ENCODE measurements at regions not wholly inside any gene's neighbourhood (a gene's known extent, or its start where the extent isn't known, plus 50 kb on each side); places are given as distances from the start of the nearest gene placed in this dataset.
A peak's percentile ranks its signal among the peaks of the same experiment; 100 is the strongest.

DNA sequence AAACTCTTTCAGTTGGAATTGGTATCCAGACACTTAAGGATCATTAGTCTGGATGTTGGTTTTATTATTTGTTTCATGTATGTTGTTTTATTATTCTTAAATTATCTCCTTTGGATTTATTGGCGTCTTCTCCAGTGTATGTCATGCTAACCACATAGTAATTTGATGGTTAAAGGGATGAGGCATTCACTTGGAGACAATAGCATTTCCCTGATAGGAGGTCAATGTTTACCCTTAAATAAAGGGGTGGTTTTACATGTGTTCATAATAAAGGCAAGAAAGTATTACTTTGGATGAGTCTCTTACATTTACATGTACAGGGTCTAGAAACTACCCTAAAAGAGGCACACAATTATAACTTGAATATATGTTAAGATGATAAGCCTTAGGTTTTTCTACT, 51.2 kb upstream of the RNF144B start:
- Histone ChIP-seq H3K4me3 (ENCODE audit: low read depth in 1 of 2, low read length in 2 of 2) (no peak overlapping the region), H3K27me3 (ENCODE audit: control insufficient read depth in 1 of 2, insufficient read depth in 2 of 2, low read length in 2 of 2) (no peaks in the 10 kb centered on the region), H3K9me3 (ENCODE audit: control insufficient read depth in 2 of 2, insufficient read depth in 1 of 2, low read depth in 1 of 2, low read length in 1 of 2) (no peaks in the 10 kb centered on the region), H3K36me3 (ENCODE audit: control insufficient read depth in 2 of 2, insufficient read depth in 2 of 2, low read length in 1 of 2) (no peaks in the 10 kb centered on the region), H3K4me1 (ENCODE audit: control insufficient read depth in 2 of 2, insufficient read depth in 2 of 2, low read length in 1 of 2) (no peaks in the 10 kb centered on the region), H3K27ac (ENCODE audit: low read depth in 2 of 2, low read length in 1 of 2) (no peak overlapping the region)
- 76 to 82% methylated on average over 1 of the region's 1 CpG for WGBS, 2 donors

DNA sequence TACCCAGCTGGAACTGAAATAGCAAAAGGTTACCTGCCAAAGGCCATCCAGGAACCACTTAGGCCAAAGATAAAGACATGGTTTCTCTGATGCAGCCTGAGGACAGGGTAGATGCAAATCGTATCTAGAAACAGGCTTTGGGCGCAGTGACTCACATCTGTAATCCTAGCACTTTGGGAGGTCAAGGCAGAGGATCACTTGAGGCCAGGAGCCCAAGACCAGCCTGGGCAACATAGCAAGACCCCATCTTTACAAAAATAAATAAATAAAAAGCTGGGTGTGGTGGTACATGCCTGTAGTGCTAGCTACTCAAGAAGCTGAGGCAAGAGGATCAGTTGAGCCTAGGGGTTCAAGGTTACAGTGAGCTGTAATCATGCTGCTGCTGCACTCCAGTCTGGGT, 52.9 kb upstream of the RNF144B start:
- Histone ChIP-seq H3K27me3 (ENCODE audit: control insufficient read depth in 1 of 2, insufficient read depth in 2 of 2, low read length in 2 of 2) (no peaks in the 10 kb centered on the region), H3K4me1 (ENCODE audit: control insufficient read depth in 2 of 2, insufficient read depth in 2 of 2, low read length in 1 of 2) (no peaks in the 10 kb centered on the region), H3K27ac (ENCODE audit: low read depth in 2 of 2, low read length in 1 of 2) (no peak overlapping the region), H3K4me3 (ENCODE audit: low read depth in 1 of 2, low read length in 2 of 2) (no peak overlapping the region), H3K9me3 (ENCODE audit: control insufficient read depth in 2 of 2, insufficient read depth in 1 of 2, low read depth in 1 of 2, low read length in 1 of 2) (no peaks in the 10 kb centered on the region), H3K36me3 (ENCODE audit: control insufficient read depth in 2 of 2, insufficient read depth in 2 of 2, low read length in 1 of 2) (no peaks in the 10 kb centered on the region)
- 93 to 98% methylated on average over 2 of the region's 2 CpGs for WGBS, 2 donors

DNA sequence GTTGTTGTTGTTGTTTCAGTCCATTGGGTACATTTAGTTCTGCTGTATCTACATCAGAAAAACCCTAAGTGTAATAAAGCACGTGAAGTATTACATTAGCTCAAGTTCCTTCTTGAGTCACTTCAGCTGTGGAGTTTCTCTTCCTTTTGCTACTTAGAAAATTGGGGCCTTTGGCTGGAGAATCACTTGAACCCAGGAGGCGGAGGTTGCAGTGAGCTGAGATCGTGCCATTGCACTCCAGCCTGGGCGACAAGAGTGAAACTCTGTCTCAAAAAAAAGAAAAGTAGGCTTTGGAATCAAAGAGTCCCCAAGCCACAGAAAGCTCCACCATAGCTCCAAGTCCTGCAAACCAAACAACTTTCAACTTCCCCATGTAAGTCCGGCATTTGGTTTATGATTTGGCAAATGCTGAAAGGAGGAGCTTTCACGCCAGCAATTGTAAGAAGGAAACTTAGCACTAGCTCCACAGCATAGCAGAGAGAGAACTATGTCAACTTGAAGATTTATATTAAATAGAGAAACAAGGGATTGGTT, 56.5 kb upstream of the RNF144B start:
- Histone ChIP-seq H3K27ac (ENCODE audit: low read depth in 2 of 2, low read length in 1 of 2) (no peak overlapping the region), H3K4me1 (ENCODE audit: control insufficient read depth in 2 of 2, insufficient read depth in 2 of 2, low read length in 1 of 2) (no peaks in the 10 kb centered on the region), H3K4me3 (ENCODE audit: low read depth in 1 of 2, low read length in 2 of 2) (no peak overlapping the region), H3K27me3 (ENCODE audit: control insufficient read depth in 1 of 2, insufficient read depth in 2 of 2, low read length in 2 of 2) (no peaks in the 10 kb centered on the region), H3K9me3 (ENCODE audit: control insufficient read depth in 2 of 2, insufficient read depth in 1 of 2, low read depth in 1 of 2, low read length in 1 of 2) (no peaks in the 10 kb centered on the region), H3K36me3 (ENCODE audit: control insufficient read depth in 2 of 2, insufficient read depth in 2 of 2, low read length in 1 of 2) (no peaks in the 10 kb centered on the region)
- 78 to 82% methylated on average over 6 of the region's 6 CpGs for WGBS, 2 donors

DNA sequence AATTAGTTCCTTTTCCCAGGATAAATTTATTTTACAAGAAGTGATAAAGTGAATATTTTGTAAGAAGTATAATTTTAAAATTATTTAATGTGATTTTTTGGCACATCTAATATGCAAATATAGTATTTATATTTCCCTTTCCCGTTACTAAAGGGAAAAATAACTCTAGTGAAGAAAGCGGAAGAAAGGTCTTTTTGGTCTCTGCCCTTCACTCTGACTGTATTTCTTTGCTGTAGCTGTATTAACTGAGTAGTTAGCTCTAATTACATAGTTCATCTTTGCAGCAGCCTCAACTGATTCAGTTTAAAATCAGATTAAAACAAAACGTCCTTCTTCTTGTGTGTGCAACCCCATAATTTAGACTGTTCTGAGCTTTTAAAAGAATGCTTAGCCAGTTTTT, 57.4 kb upstream of the RNF144B start:
- Histone ChIP-seq H3K36me3 (ENCODE audit: control insufficient read depth in 2 of 2, insufficient read depth in 2 of 2, low read length in 1 of 2) (no peaks in the 10 kb centered on the region), H3K27ac (ENCODE audit: low read depth in 2 of 2, low read length in 1 of 2) (no peak overlapping the region), H3K4me1 (ENCODE audit: control insufficient read depth in 2 of 2, insufficient read depth in 2 of 2, low read length in 1 of 2) (no peaks in the 10 kb centered on the region), H3K9me3 (ENCODE audit: control insufficient read depth in 2 of 2, insufficient read depth in 1 of 2, low read depth in 1 of 2, low read length in 1 of 2) (no peaks in the 10 kb centered on the region), H3K27me3 (ENCODE audit: control insufficient read depth in 1 of 2, insufficient read depth in 2 of 2, low read length in 2 of 2) (no peaks in the 10 kb centered on the region), H3K4me3 (ENCODE audit: low read depth in 1 of 2, low read length in 2 of 2) (no peak overlapping the region)
- 78% methylated on average over 3 of the region's 3 CpGs for WGBS, 2 donors

DNA sequence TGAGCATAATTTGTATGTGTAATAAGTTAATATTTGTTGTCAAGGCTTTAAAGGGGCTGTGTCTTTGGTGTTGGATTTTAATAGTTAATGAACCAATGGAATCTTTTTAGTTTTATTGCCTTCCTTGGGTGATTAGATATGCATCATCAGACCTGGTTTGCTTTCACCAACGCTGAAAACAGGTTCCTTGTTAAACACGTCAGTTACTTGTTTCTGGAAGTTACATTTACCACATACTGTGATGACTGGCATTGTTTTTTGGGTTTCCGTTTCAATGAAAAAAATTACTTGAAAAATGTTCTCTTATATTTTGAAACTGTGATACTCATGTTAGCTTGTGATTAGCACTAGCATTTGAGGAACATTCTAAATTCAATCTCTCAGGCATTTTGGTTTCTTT, 58.6 kb upstream of the RNF144B start:
- Histone ChIP-seq H3K36me3 (ENCODE audit: control insufficient read depth in 2 of 2, insufficient read depth in 2 of 2, low read length in 1 of 2) (no peaks in the 10 kb centered on the region), H3K9me3 (ENCODE audit: control insufficient read depth in 2 of 2, insufficient read depth in 1 of 2, low read depth in 1 of 2, low read length in 1 of 2) (no peaks in the 10 kb centered on the region), H3K27me3 (ENCODE audit: control insufficient read depth in 1 of 2, insufficient read depth in 2 of 2, low read length in 2 of 2) (no peaks in the 10 kb centered on the region), H3K4me1 (ENCODE audit: control insufficient read depth in 2 of 2, insufficient read depth in 2 of 2, low read length in 1 of 2) (no peaks in the 10 kb centered on the region), H3K4me3 (ENCODE audit: low read depth in 1 of 2, low read length in 2 of 2) (no peak overlapping the region), H3K27ac (ENCODE audit: low read depth in 2 of 2, low read length in 1 of 2) (no peak overlapping the region)
- 39 to 45% methylated on average over 3 of the region's 3 CpGs for WGBS, 2 donors

DNA sequence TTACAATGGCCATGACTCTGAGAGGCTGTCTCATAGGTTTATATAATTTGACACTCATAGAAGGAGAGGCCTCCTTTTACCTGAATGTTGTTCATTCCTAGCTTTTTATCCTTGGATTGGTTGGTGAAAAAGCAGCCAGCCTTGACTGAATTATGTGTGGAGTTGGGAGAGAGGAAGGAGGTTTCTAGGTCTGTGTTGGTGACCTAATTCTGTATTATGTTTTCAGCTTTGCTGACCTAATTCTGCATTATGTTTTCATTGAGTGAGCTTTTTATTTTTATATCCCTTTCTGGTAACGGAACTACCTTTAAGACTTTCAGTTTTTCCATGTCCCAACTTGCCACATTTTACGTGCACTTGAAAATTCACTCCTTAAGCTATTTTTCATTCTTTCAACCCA, 59.1 kb upstream of the RNF144B start:
- no peak overlapping the region for H3K27ac ChIP-seq (ENCODE audit: low read depth in 2 of 2, low read length in 1 of 2)
- H3K4me3 ChIP-seq (ENCODE audit: low read depth in 1 of 2, low read length in 2 of 2), result no peak overlapping the region

DNA sequence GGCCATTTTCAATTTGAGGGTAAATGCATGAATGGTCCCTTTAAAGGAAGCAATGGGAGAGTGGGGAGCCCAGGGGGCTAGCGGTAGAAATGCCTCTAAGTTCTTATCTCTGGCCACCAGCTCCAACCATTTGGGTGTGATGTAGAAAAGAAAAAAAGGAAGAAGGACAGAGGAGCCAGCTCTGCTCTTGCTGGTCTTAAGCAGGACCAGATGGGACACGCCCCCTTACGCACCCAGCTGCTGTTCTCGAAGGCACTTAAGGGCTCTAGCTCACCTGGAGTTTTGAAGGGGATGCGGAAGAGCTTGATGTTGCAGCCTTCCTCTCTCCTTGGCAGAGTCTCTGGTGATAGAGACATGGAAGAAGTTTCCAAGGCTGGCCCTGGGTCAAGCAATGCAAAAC, 59.5 kb upstream of the RNF144B start:
- Histone ChIP-seq H3K4me3 (ENCODE audit: low read depth in 1 of 2, low read length in 2 of 2) (no peak overlapping the region), H3K36me3 (ENCODE audit: control insufficient read depth in 2 of 2, insufficient read depth in 2 of 2, low read length in 1 of 2) (no peaks in the 10 kb centered on the region), H3K9me3 (ENCODE audit: control insufficient read depth in 2 of 2, insufficient read depth in 1 of 2, low read depth in 1 of 2, low read length in 1 of 2) (no peaks in the 10 kb centered on the region), H3K27ac (ENCODE audit: low read depth in 2 of 2, low read length in 1 of 2) (peak overlapping the region in 1 of 2 donors; percentile 13), H3K4me1 (ENCODE audit: control insufficient read depth in 2 of 2, insufficient read depth in 2 of 2, low read length in 1 of 2) (no peaks in the 10 kb centered on the region), H3K27me3 (ENCODE audit: control insufficient read depth in 1 of 2, insufficient read depth in 2 of 2, low read length in 2 of 2) (no peaks in the 10 kb centered on the region)
- 68 to 81% methylated on average over 5 of the region's 5 CpGs for WGBS, 2 donors

More for the DNA sequence above, 59.1 kb upstream of the RNF144B start:
- Histone ChIP-seq H3K9me3 (ENCODE audit: control insufficient read depth in 2 of 2, insufficient read depth in 1 of 2, low read depth in 1 of 2, low read length in 1 of 2) (no peaks in the 10 kb centered on the region), H3K36me3 (ENCODE audit: control insufficient read depth in 2 of 2, insufficient read depth in 2 of 2, low read length in 1 of 2) (no peaks in the 10 kb centered on the region), H3K27me3 (ENCODE audit: control insufficient read depth in 1 of 2, insufficient read depth in 2 of 2, low read length in 2 of 2) (no peaks in the 10 kb centered on the region), H3K4me1 (ENCODE audit: control insufficient read depth in 2 of 2, insufficient read depth in 2 of 2, low read length in 1 of 2) (no peaks in the 10 kb centered on the region)
- 37 to 68% methylated on average over 2 of the region's 2 CpGs for WGBS, 2 donors

DNA sequence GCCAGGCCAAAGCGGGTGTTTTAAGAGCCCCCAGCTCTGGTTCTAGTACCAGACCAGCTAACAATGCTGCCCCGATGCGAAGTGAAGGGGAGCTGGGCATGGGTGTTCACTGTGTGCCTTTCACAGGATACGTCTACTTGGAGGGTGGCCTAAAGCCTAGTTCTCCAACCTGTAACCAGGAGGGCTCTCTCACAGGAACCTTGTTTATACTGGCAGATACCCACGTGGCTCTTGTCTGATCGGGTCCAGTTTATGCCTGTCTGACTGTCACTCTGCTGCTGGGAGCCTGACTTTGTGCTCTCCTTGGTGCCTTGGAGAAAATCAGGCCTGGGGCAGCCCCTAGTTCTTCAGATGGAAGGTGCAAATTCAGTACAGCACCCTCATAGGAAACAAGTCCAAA, 60.2 kb upstream of the RNF144B start:
- Histone ChIP-seq H3K9me3 (ENCODE audit: control insufficient read depth in 2 of 2, insufficient read depth in 1 of 2, low read depth in 1 of 2, low read length in 1 of 2) (no peaks in the 10 kb centered on the region), H3K36me3 (ENCODE audit: control insufficient read depth in 2 of 2, insufficient read depth in 2 of 2, low read length in 1 of 2) (no peaks in the 10 kb centered on the region), H3K4me3 (ENCODE audit: low read depth in 1 of 2, low read length in 2 of 2) (no peak overlapping the region), H3K27ac (ENCODE audit: low read depth in 2 of 2, low read length in 1 of 2) (no peak overlapping the region), H3K27me3 (ENCODE audit: control insufficient read depth in 1 of 2, insufficient read depth in 2 of 2, low read length in 2 of 2) (no peaks in the 10 kb centered on the region), H3K4me1 (ENCODE audit: control insufficient read depth in 2 of 2, insufficient read depth in 2 of 2, low read length in 1 of 2) (no peaks in the 10 kb centered on the region)
- WGBS, 2 donors, result 55 to 62% methylated on average over 6 of the region's 6 CpGs

DNA sequence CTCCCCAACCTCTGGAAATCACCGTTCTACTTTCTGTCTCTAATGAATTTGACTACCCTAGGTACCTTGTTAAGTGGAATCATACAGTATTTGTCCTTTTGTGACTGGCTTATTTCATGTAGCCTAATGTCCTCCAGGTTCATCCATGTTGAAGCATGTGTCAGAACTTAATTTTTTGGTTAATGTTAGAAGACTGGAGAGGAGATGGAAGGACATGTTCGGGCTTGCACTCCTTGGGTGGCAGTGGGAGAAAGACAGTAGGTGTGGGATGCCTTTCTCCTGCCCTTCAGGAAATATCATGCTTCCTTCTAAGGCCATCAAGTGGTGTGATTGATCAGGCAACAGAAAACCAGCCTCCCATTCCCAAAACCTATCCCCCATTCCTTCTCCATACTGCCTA, 61.1 kb upstream of the RNF144B start:
- H3K9me3 ChIP-seq (ENCODE audit: control insufficient read depth in 2 of 2, insufficient read depth in 1 of 2, low read depth in 1 of 2, low read length in 1 of 2), result no peaks in the 10 kb centered on the region
- no peaks in the 10 kb centered on the region for H3K36me3 ChIP-seq (ENCODE audit: control insufficient read depth in 2 of 2, insufficient read depth in 2 of 2, low read length in 1 of 2)
- H3K27ac ChIP-seq (ENCODE audit: low read depth in 2 of 2, low read length in 1 of 2), result no peak overlapping the region
- no peak overlapping the region for H3K4me3 ChIP-seq (ENCODE audit: low read depth in 1 of 2, low read length in 2 of 2)
- no peaks in the 10 kb centered on the region for H3K4me1 ChIP-seq (ENCODE audit: control insufficient read depth in 2 of 2, insufficient read depth in 2 of 2, low read length in 1 of 2)
- WGBS, 2 donors, result 74 to 92% methylated on average over 2 of the region's 2 CpGs
- H3K27me3 ChIP-seq (ENCODE audit: control insufficient read depth in 1 of 2, insufficient read depth in 2 of 2, low read length in 2 of 2), result no peaks in the 10 kb centered on the region

DNA sequence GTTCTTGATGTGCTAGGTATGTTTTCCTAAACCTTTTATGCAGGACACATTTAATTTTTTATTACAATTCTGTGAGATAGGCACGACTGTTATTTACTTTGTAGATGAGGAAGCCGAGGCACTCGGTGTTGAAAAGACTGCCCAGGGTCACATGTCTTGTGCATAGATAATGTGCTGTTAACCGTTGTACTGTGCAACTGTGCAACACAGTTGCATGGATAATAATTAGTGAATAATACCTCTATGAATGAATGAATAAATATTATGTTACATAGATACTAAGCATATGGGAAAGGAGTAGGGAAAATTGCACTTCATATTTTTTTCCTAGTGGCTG, 60.3 kb upstream of the DEK start:
- Histone ChIP-seq H3K4me1 (ENCODE audit: control insufficient read depth in 2 of 2, insufficient read depth in 2 of 2, low read length in 1 of 2) (no peaks in the 10 kb centered on the region), H3K27ac (ENCODE audit: low read depth in 2 of 2, low read length in 1 of 2) (no peak overlapping the region), H3K36me3 (ENCODE audit: control insufficient read depth in 2 of 2, insufficient read depth in 2 of 2, low read length in 1 of 2) (no peaks in the 10 kb centered on the region), H3K9me3 (ENCODE audit: control insufficient read depth in 2 of 2, insufficient read depth in 1 of 2, low read depth in 1 of 2, low read length in 1 of 2) (no peaks in the 10 kb centered on the region), H3K27me3 (ENCODE audit: control insufficient read depth in 1 of 2, insufficient read depth in 2 of 2, low read length in 2 of 2) (no peaks in the 10 kb centered on the region), H3K4me3 (ENCODE audit: low read depth in 1 of 2, low read length in 2 of 2) (no peak overlapping the region)
- 63% methylated on average over 4 of the region's 4 CpGs for WGBS, 2 donors
